Lower lobe of right lung (tissue), 2 donors: ENCODE measurements at regions not wholly inside any gene's neighbourhood (a gene's known extent, or its start where the extent isn't known, plus 50 kb on each side); places are given as distances from the start of the nearest gene placed in this dataset.

Experiments used
- ATAC-seq, 2 donors: fragments of 200-7000 bp; cut with Tn5 transposase; one replicate each; pipeline ENCODE4 v1.9.1; 2020 to 2022; ENCODE audit warnings: mild to moderate bottlenecking in 2 of 2, moderate library complexity in 2 of 2
- DNase-seq: peaks from one replicate; pipeline ENCODE4 v3.0.0-alpha.2; 2020
- H3K27ac ChIP-seq: fragments of 200-600 bp; one replicate; pipeline ENCODE4 v1.8.0; 2022
- H3K27me3 ChIP-seq: fragments of 200-600 bp; one replicate; pipeline ENCODE4 v1.8.0; 2022; ENCODE audit warnings: low read depth
- H3K36me3 ChIP-seq: fragments of 200-600 bp; one replicate; pipeline ENCODE4 v1.8.0; 2022; ENCODE audit warnings: mild to moderate bottlenecking
- H3K4me1 ChIP-seq: fragments of 200-600 bp; one replicate; pipeline ENCODE4 v1.8.0; 2022
- H3K4me3 ChIP-seq: fragments of 200-600 bp; one replicate; pipeline ENCODE4 v1.8.0; 2022; ENCODE audit warnings: mild to moderate bottlenecking
- H3K9me3 ChIP-seq: fragments of 200-600 bp; one replicate; pipeline ENCODE4 v1.8.0; 2022
- CTCF ChIP-seq: fragments of 200-600 bp; IDR thresholded peaks from one replicate; pipeline ENCODE4 v1.8.0; 2022; ENCODE audit warnings: antibody characterized with exemption, mild to moderate bottlenecking
- intact Hi-C: fragments of 100-400 bp; cut with DNase I; formaldehyde crosslinking; loops from one replicate; pipeline ENCODE4 v1.11.0; 2022
- donor health status: DM: no; HTN: yes; CAD: no; lungs with severe emphysema.

GRCh38 chr12:67826946-67827720 is 162.1 kb upstream of the IFNG-AS1 start:
- intact Hi-C loops = no loop called here
- H3K4me3 ChIP-seq = no peak overlapping the region
- peak overlapping the region; percentile 18 for H3K27ac ChIP-seq
- DNase-seq (no peak), ATAC-seq (no peak)
- H3K4me1 ChIP-seq = no peaks in the 10 kb centered on the region
- H3K36me3 ChIP-seq = no peaks in the 10 kb centered on the region
- no peaks in the 10 kb centered on the region for H3K27me3 ChIP-seq
- no peak for TF ChIP-seq CTCF
- H3K9me3 ChIP-seq = no peaks in the 10 kb centered on the region

GRCh38 chr12:67827820-67828383 is 161.3 kb upstream of the IFNG-AS1 start:
- H3K36me3 ChIP-seq = no peaks in the 10 kb centered on the region
- no peaks in the 10 kb centered on the region for H3K27me3 ChIP-seq
- DNase-seq (no peak), ATAC-seq (peak; percentile 71 to 79)
- peak overlapping the region; percentile 27 for H3K4me3 ChIP-seq
- TF ChIP-seq CTCF = no peak
- intact Hi-C loops = no loop called here
- H3K9me3 ChIP-seq = no peaks in the 10 kb centered on the region
- H3K27ac ChIP-seq = peak overlapping the region; percentile 18
- H3K4me1 ChIP-seq = no peaks in the 10 kb centered on the region

DNA sequence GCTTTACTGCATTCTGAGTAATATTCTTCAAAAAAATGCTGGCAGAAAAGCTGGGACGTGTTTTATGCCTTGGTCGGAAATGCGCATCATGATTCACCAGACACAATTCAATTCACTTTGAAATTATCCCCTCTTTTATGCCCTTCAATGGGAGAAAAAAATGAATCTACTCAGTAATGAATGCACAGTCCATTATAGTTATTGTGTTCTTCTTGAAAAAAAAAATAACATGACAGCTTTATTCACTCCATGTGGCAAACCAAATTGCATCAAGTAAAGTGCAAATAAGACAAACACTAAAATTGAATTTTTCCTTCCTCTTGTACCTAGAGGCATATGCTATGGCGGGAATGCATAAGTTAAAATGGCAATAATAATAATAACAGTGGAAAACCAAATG is 159.4 kb upstream of the IFNG-AS1 start:
- Histone ChIP-seq H3K4me3 (no peak overlapping the region), H3K27ac (no peak overlapping the region), H3K9me3 (no peaks in the 10 kb centered on the region), H3K36me3 (no peaks in the 10 kb centered on the region), H3K27me3 (no peaks in the 10 kb centered on the region), H3K4me1 (no peaks in the 10 kb centered on the region)
- TF ChIP-seq CTCF = no peak
- DNase-seq = no peak
- intact Hi-C loops = no loop called here
- ATAC-seq = no peak

GRCh38 chr12:67832155-67832554 is 157.1 kb upstream of the IFNG-AS1 start:
- H3K9me3 ChIP-seq = no peaks in the 10 kb centered on the region
- H3K4me1 ChIP-seq = no peaks in the 10 kb centered on the region
- ATAC-seq (no peak), DNase-seq (no peak)
- H3K4me3 ChIP-seq = no peak overlapping the region
- intact Hi-C loops = no loop called here
- H3K27me3 ChIP-seq = no peaks in the 10 kb centered on the region
- no peak overlapping the region for H3K27ac ChIP-seq
- no peaks in the 10 kb centered on the region for H3K36me3 ChIP-seq
- no peak for TF ChIP-seq CTCF

GRCh38 chr12:67833602-67834001 is 155.6 kb upstream of the IFNG-AS1 start:
- Histone ChIP-seq H3K4me1 (no peaks in the 10 kb centered on the region), H3K27ac (no peak overlapping the region), H3K36me3 (no peaks in the 10 kb centered on the region), H3K4me3 (no peak overlapping the region), H3K27me3 (no peaks in the 10 kb centered on the region), H3K9me3 (no peaks in the 10 kb centered on the region)
- no peak for TF ChIP-seq CTCF
- no peak for ATAC-seq
- DNase-seq = no peak
- intact Hi-C loops = no loop called here
